ENCODE measurements at regions not wholly inside any gene's neighbourhood (a gene's known extent, or its start where the extent isn't known, plus 50 kb on each side); places are given as distances from the start of the nearest gene placed in this dataset.

GRCh38 chr5:88657906-88658775 lies 224.8 kb downstream of the MEF2C start:
- TF ChIP-seq, protein P1, sequence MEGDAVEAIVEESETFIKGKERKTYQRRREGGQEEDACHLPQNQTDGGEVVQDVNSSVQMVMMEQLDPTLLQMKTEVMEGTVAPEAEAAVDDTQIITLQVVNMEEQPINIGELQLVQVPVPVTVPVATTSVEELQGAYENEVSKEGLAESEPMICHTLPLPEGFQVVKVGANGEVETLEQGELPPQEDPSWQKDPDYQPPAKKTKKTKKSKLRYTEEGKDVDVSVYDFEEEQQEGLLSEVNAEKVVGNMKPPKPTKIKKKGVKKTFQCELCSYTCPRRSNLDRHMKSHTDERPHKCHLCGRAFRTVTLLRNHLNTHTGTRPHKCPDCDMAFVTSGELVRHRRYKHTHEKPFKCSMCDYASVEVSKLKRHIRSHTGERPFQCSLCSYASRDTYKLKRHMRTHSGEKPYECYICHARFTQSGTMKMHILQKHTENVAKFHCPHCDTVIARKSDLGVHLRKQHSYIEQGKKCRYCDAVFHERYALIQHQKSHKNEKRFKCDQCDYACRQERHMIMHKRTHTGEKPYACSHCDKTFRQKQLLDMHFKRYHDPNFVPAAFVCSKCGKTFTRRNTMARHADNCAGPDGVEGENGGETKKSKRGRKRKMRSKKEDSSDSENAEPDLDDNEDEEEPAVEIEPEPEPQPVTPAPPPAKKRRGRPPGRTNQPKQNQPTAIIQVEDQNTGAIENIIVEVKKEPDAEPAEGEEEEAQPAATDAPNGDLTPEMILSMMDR (IDR thresholded peaks at IDR 0.05) = no peak
- H3K4me3 ChIP-seq = no peak overlapping the region
- peaks cover 9% of the 10 kb centered on the region for H3K4me1 ChIP-seq (ENCODE audit: low read depth)
- no peaks in the 10 kb centered on the region for H3K36me3 ChIP-seq (ENCODE audit: low read depth)
- H3K9me3 ChIP-seq = no peaks in the 10 kb centered on the region
- intact Hi-C loops (cut with DNase I, micrococcal nuclease) = no loop called here
- DNase-seq = no peak
- ATAC-seq = no peak

GRCh38 chr5:88657136-88657535 lies 225.8 kb downstream of the MEF2C start:
- TF ChIP-seq, protein P1 (IDR thresholded peaks at IDR 0.05) = no peak
- Histone ChIP-seq H3K4me1 (ENCODE audit: low read depth) (peaks cover 9% of the 10 kb centered on the region), H3K36me3 (ENCODE audit: low read depth) (no peaks in the 10 kb centered on the region), H3K9me3 (no peaks in the 10 kb centered on the region), H3K4me3 (no peak overlapping the region)
- intact Hi-C loops (cut with DNase I, micrococcal nuclease) = no loop called here
- ATAC-seq (no peak), DNase-seq (no peak)

DNA sequence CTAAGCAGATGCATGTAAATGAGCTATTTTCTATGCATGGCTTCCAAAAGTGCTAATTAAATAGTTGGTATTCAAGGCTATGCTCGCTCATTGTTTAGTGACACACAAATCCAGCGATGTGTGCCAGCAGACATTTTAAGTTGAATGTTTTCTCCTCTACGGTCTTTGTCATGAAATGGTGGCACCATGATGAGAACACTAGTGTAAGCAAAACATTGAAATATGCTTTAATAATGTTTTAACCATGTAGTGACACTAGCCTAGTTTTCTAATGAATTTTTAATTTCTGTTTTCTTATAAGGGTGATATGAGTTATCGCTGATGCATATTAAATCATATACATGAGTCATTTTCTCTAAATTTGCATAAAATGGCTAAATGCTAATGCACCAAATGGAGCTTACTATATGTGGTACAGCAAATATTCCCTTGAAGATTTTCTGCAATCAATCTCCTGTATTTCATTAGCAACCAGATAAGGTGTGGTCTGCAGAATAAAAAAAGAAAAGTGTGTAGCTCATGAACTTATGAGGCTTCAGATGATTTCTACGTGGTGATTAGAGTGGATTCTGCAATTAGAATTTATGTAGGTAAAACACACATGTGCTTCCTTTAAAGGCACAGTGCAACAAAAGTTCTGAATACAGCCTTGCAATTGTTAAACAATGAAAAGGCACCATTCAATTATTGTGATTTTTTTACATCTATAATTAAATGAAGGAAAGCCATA lies 226.6 kb downstream of the MEF2C start:
- ATAC-seq (no peak), DNase-seq (no peak)
- no peak overlapping the region for H3K4me3 ChIP-seq
- no peaks in the 10 kb centered on the region for H3K9me3 ChIP-seq
- TF ChIP-seq, protein P1 (IDR thresholded peaks at IDR 0.05) = no peak
- intact Hi-C loops (cut with DNase I, micrococcal nuclease) = no loop called here
- no peaks in the 10 kb centered on the region for H3K36me3 ChIP-seq (ENCODE audit: low read depth)
- peaks cover 8% of the 10 kb centered on the region for H3K4me1 ChIP-seq (ENCODE audit: low read depth)

GRCh38 chr5:88653471-88653870 lies 229.5 kb downstream of the MEF2C start:
- TF ChIP-seq, protein P1 (IDR thresholded peaks at IDR 0.05) = no peak
- ATAC-seq (no peak), DNase-seq (no peak)
- Histone ChIP-seq H3K9me3 (no peaks in the 10 kb centered on the region), H3K4me3 (no peak overlapping the region), H3K36me3 (ENCODE audit: low read depth) (no peaks in the 10 kb centered on the region), H3K4me1 (ENCODE audit: low read depth) (no peaks in the 10 kb centered on the region)
- intact Hi-C loops (cut with DNase I, micrococcal nuclease) = no loop called here

- DNase-seq = no peak
- no peaks in the 10 kb centered on the region for H3K9me3 ChIP-seq
- no peaks in the 10 kb centered on the region for H3K36me3 ChIP-seq (ENCODE audit: low read depth)
- intact Hi-C loops (cut with DNase I, micrococcal nuclease) = no loop called here
- no peak for ATAC-seq
- TF ChIP-seq, protein P1 (IDR thresholded peaks at IDR 0.05) = no peak
- no peak overlapping the region for H3K4me3 ChIP-seq
- H3K4me1 ChIP-seq (ENCODE audit: low read depth) = no peaks in the 10 kb centered on the region
Observed at GRCh38 chr5:88647901-88648300, 235.1 kb downstream of the MEF2C start.
